GM21737 (cell line): ENCODE measurements at regions not wholly inside any gene's neighbourhood (a gene's known extent, or its start where the extent isn't known, plus 50 kb on each side); places are given as distances from the start of the nearest gene placed in this dataset.
"Not testable (repeated sequence)": the region's sequence is repeated elsewhere in the genome, so short reads cannot be mapped to it uniquely, and the experiment has no call there.

Experiments used
- ATAC-seq: cut with Tn5 transposase; IDR thresholded peaks from one replicate; pipeline ENCODE4 v1.9.1; 2021; ENCODE audit warnings: mild to moderate bottlenecking, moderate library complexity; ENCODE audit not compliant: unreplicated experiment

DNA sequence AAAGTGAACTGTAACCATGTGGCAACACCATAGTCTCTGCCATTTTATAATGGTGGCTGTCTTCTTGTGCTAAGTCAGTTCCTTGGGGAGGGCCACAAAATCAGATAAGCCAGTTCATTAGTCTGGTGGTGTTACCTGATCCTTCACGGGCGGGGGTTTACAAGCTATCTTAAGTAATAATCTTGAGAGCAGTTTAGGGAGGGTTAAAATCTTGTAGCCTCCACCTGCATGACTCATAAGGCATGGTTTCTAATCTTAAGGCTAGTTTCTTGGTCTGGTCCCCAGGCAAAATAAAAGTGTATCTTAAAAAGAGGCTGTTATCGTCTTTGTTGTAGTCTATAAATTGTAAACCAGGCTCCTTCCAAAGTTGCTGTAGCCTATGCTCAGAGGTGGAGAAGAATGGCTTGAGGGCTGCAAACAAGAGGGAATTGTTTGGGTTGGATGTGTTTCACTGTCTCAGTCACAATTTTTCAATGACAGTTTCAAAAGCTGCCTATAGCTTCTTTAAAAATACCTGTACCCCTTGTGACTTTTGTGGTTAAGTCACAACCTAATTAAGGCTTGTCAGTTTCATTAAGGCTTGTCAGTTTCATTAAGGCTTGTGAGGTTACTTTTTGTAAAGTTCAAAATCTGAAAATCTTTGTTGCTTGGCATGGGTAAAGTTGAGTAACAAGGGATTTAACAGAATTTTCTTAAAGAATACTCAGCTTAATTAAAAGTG, 135.7 kb downstream of the RPS4Y2 start:
- peak; percentile 91 for ATAC-seq

DNA sequence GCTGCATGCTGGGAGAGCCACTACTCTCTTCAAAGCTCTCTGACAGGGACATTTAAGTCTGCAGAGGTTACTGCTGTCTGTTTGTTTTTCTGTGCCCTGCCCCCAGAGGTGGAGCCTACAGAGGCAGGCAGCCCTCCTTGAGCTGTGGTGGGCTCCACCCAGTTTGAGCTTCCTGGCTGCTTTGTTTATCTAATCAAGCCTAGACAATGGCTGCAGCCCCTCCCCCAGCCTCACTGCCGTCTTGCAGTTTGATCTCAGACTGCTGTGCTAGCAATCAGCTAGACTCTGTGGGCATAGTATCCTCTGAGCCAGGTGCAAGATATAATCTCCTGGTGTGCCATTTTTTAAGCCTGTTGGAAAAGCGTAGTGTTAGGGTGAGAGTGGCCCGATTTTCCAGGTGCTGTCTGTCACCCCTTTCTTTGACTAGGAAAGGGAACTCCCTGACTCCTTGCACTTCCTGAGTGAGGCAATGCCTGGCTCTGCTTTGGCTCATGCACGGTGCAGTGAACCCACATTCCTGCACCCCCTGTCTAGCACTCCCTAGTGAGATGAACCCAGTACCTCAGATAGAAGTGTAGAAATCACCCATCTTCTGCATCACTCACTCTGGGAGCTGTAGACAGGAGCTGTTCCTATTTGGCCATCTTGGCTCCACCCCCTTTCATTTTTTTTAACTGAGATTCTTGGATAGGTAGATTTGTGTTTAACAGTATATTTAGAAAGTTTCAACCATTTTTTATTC, 169.6 kb downstream of the RPS4Y2 start:
- not testable (repeated sequence) for ATAC-seq

DNA sequence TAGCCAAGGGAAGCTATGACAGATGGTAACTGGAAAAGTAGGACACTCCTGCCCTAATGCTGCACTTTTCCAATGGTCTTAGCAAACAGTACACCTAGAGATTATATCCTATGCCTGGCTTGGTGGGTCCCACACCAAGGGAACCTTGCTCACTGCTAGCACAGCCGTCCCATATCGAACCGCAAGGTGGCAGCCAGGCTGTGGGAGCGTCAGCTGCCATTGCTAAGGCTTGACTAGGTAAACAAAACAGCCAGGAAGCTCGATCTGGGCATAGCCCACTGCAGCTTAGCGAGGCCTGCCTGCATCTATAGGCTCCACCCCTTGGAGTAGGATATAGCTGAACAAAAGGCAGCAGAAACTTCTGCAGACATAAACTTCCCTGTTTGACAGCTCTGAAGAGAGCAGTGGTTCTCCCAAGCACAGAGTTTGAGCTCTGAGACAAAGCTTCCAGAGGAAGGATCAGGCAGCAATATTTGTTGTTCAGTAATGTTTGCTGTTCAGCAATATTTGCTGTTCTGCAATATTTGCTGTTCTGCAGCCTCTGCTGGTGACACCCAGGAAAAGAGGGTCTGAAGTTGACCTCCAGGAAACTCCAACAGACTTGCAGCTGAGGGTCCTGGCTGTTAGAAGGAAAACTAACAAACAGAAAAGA, 173.9 kb downstream of the RPS4Y2 start:
- no peak for ATAC-seq

DNA sequence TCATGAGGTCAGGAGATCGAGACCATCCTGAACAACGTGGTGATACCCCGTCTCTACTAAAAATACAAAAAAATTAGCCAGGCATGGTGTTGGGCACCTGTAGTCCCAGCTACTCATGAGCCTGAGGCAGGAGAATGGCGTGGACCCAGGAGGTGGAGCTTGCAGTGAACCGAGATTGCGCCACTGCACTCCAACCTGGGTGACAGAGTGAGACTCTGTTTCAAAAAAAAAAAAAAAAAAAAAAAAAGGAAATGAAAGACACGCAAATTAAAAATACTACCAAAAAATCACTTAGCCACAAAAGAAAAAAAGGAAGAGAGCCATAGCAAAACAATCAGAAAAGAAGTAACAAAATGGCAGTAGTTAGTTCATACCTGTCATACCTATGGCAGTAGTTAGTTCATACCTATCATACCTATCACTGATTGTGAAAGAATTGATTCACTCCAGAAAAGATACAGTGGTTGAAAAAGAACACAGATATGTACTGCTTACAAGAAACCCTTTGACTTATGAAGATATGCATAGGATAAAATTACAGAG, 180.9 kb downstream of the RPS4Y2 start:
- not testable (repeated sequence) for ATAC-seq

DNA sequence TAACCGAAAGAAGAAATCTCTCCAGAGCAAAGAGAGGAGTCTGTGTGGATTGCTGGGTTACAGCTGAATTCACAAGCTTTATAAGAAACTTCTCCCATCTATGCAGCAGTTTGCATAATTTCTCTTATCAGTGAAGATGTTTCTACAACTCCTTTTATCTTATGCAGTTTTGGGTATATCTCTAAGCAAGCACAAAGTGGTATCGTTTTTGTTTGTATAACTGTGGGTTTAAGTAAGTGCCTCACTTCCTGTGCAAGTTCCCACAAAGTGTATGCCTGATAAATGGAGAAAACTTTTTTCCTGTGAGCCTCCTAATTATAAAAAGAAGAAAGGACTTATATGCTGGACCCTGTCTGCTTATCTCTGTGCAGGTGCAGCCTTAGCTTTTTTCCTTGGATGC, 205.6 kb downstream of the RPS4Y2 start:
- ATAC-seq: no peak

DNA sequence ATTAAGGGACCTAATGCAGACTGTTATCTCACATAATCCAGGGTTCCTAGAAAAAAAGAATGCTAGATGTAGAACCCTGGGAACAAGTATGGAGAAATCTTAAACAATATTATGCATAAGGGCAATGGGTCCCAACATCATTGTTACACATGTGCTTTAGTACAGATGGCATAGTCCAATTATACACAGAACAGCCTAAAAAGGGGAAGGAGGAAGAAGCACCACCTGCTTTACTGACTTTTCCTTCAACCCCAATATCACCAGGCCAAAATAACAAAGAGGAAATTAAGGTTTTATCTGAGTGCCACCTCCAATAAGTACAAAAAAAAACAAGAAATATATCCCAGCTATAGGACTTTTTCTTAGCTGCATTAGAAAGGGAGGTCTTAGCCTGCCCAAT, 211.9 kb downstream of the RPS4Y2 start:
- no peak for ATAC-seq

DNA sequence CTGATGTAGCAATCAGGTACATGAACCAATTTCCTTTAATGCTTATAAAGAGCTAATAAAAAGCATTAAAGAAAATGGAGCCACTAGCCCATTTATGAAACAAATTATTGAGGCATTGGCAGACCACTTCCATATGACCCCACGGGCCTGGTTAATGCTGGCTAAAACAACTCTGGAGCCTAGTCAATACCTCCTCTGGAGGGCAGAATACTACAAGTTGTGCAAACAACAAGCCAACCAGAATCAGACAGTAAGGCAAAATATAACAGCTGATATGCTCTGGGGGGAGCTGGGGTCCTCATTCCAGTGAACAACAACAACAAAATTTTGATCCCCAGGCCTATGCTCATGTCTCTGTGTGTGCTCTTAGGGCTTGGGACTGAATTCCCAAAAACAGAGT, 212.3 kb downstream of the RPS4Y2 start:
- ATAC-seq: no peak

DNA sequence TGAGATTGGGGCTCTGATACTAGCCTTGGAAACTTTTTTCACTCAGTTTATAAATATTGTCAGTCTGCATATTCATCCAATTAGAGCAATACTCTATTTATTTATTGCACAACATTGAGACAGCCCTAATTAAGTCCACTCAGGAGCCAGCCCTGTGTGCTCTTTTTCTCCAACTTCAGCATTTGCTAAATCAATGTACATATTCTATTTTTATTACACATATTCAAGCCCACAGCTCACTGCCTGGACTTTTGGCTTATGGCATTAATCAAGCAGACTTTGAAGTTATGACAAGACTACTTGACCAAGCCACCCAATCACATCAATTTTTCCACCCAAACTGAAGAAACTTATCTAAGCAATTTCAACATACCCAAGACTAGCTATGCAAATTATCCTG, 215.5 kb downstream of the RPS4Y2 start:
- ATAC-seq: no peak

DNA sequence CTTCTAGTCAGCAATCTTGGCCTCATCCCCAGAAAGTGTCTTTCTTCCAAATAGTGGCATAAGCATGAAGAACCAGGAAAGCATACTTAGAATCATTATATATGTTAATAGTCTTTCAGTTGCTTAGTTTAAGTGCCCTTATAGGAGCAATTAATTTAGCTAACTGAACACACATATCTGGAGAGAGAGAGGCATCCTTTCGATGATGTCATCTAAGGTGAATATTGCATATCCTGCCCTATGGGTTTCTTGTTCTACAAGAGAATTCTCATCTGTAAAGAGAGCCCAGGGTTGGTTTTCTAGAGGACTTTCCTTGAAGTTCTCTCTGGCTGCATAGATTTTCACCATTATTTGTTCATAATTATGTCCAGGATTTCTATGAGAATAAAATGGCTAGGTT, 230.1 kb downstream of the RPS4Y2 start:
- no peak for ATAC-seq

DNA sequence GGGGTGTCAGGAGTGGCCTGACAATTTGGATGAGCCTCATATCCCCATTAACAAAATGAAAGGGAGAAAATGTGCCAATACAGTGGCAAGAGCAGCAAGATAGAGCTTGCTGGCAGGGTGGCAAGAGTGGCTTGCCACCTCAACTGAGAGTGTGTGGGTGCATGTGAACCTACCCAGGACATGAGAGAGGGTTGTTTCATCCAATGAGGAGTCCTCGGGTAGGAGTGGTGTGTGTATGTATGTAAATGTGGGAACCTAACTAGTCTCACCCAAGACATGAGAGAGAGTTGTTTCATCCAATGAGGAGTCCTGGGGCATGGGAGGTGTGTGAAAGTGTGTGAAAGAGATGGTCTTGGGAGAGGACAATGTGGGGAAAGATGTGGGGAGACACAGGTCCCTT, 234.2 kb downstream of the RPS4Y2 start:
- ATAC-seq: no peak

DNA sequence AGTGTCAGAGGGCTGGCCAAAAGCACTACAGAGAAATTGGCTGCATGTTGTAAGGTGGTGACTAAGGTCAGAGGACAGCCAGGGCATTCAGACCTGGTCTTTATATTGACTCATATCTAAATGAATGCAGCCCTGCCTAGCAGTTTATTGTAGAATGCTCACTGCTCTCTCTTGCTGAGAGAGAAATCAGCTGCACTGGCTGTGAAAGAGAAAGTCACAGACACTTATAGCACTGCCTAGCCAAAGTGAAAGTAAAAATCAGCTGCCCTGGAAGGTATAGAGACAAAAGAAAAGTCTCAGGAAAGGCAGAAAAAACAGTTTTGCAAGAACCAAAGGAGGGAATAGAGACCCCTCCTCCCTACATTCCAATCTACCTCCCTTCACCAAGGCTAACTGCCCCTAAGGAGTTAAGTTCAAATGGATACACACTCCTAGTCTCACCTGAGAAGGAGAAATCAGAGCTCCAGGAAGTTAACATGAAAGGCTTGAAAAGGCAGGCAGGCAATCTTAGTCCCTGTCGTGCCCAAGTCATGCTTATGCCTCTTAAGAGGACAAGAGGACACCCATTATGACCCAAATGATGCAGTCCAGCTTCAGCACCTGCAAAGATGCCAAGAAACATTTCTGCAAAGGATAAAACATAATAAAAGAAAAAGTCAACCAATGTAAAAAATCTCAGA, 235.1 kb downstream of the RPS4Y2 start:
- peak; percentile 99 for ATAC-seq

DNA sequence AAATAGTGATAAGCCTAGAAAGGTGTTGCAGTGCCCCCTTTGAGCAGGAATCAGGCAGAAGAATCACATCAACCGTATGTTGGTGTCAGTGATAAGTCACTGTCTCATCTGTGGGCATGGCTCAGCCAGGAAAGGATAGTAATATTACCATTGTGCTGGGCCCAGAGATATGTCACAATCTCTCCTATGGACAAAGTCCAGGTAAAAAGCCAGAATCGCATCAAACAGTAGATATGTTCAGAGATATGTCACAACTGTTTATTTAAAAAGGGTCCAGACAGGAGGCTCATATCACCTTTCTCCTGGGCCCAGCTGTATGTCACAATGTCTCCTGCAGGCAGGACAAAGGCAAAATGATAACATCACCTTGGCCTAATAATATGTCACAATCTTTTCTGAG, 241.4 kb downstream of the RPS4Y2 start:
- ATAC-seq: no peak

DNA sequence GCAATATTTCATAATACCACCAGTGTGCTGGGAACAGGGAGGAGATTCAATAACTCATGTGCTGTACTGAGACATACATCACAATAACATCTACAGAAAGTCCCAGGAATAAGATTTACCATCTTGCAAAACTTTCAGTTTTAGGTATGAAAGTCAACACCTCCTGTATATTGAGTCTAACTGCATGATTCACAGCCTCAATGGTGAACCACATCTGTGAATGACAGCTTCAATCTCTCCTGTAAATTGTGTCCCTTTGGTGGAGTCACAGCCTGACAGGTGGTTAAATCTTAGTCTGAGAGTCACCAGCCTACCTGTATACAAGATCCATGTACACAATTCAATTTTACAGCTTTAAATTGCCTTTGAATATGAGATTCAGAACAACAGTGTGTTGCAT, 242.1 kb downstream of the RPS4Y2 start:
- ATAC-seq: no peak

DNA sequence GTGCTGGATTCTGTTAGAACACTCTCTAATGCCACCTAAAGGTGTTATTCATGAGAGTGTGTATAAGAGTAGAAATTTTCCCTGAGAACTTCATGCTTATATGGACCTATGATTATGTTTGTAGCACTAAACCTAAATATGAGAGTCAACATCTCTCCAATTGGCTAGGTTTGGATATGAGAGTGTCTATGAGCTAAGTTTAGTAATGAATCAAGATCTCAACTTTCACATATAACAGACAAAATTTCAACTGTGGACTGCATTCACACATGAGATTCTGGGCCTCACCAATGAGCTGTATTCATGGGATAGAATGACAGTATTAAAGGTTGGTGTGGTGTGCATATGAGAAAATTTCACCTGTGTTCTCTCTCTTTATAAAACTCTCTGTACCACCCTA, 242.6 kb downstream of the RPS4Y2 start:
- ATAC-seq: no peak

DNA sequence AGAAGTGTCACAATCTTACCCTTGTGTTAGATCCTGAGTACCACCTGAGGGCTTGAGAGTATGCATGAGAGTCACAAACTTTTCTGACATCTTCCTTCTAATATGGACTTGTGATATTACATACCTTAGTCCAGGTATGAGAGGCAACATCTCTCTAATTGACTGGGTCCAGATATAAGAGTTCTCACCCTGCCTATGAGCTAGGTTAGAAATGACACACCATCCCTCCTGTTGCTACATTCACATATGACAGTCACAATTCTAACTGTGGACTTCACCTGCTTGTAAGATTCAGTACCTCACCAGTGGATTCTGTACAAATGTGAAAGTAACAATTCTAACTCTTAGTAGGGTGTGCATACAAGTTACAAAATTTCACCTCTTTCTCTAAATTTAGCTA, 245.2 kb downstream of the RPS4Y2 start:
- ATAC-seq: no peak

DNA sequence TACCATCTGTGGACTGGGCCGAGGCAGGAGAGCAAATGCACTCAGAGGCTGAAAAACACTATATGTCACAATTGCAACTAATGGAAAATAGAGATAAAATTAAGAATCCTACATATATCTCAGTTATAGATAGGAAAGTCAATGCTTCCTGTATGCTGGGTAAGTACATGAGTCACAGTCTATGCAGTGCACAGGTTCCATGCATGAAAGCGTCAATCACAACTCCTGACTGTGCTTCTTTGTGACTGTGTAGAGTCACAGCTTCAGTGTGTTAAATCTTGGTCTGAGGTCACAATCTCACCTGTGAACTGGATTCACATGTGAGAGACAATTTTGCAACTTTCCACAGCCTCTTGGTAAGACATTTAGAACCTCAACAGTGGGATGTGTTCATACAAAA, 247.2 kb downstream of the RPS4Y2 start:
- no peak for ATAC-seq

DNA sequence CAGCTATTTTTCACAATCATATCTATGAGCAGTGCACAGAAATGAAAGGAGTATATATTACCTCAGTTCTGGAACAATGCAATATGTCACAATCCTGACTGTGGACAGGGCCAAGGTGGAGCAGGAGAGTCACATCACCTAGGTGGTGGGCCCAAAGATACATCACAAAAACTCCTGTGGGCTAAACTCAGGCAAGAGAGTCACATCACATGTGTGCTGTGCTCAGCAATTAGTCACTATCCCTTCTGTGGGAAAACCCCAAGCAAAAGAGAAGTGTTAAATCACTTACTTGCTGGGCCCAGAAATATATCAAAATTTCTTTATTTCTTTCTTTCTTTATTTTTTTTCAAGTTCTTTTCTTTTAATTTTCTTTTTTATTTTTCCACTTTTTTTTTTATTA, 249.6 kb downstream of the RPS4Y2 start:
- no peak for ATAC-seq

DNA sequence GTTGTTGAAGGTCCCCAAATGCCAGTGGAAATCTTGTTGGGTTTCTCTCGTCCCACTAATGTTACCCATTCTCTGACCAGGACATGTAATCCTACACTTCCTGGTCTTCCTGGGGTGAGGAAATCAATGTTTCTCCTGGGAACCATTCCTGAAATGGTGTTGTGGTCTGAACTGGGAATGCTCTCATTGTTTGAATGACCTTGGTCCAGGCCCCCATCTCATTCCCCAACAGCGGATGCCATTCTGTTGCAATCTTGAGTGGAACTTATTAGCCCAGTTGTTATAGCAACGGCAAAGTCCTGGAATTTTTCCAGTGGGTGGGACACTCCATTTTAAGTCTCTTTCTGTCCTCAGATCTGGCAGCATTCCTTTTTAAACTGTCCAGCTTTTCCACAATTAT, 265.9 kb downstream of the RPS4Y2 start:
- no peak for ATAC-seq

DNA sequence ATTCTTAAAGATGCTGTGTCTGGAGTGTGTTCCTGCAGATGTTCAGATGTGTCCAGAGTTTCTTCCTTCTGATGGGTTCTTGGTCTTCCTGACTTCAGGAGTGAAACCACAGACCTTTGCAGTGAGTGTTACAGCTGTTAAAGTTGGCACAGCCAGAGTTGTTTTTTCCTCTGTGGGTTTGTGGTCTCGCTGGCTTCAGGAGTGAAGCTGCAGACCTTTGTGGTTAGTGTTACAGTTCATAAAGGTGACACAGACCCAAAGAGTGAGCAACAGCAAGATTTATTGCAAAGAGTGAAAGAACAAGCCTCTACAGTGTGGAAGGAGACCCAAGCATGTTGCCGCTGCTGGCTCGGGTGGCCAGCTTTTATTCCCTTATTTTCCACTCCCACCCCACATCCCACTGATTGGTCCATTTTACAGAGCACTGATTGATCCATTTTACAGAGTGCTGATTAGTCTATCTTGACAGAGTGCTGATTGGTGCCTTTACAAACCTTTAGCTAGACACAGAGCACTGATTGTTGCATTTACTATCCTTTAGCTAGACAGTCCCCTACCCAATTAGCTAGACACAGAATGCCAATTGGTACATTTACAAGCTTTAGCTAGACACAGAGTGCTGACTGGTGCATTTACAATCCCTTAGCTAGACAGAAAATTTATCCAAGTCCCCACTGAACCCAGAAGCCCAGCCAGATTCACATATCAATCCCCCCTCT, 266.6 kb downstream of the RPS4Y2 start:
- no peak for ATAC-seq

DNA sequence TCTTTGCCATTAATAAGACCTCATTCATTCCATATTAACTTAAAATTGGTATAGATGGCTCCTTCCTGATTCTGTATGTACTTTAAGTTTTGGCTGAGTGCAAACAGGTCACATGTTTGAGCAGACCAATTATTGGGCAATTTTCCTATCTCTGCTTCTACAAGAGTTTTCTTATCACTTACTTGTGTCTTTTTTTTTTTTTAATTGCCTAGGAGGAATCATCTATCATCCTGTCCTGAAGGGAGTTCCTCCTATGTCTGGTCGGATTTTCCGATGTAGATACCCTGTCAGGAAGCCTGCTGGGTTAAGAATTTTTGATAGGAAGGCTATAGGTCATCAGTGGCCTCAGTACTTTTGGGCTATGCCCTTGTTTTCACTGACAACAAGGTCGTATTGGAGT, 268.0 kb downstream of the RPS4Y2 start:
- ATAC-seq: no peak

DNA sequence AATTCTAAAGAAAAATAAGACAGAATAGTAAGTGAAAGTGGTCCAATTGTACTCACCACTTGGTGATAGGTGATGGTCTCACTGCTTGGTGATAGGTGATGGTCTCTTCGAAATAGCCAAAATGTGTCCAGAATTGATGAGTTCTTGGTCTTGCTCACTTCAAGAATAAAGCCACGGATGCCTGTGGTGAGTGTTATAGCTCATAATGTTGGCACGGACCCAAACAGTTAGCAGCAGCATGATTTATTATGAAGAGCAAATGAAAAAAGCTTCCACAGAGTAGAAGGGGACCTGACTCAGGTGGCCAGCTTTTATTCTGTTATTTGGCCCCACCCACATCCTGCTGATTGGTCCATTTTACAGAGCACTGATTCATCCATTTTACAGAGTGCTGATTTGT, 272.6 kb downstream of the RPS4Y2 start:
- ATAC-seq: no peak
